ENCODE measurements at regions not wholly inside any gene's neighbourhood (a gene's known extent, or its start where the extent isn't known, plus 50 kb on each side); places are given as distances from the start of the nearest gene placed in this dataset.

- Histone ChIP-seq H3K27ac (ENCODE audit: low read depth, low read length) (no peak overlapping the region), H3K9me2 (ENCODE audit: insufficient read depth) (no peaks in the 10 kb centered on the region), H3K4me1 (ENCODE audit: control insufficient read depth in 1 of 2, insufficient read depth in 2 of 2, low read length in 2 of 2) (peaks cover 8 to 13% of the 10 kb centered on the region in 2 experiments; a peak in 3 of 4 replicates), H3K9ac (ENCODE audit: low read length) (no peak overlapping the region), H2AFZ (ENCODE audit: low read depth, low read length, poor library complexity, severe bottlenecking) (no peak overlapping the region), H3K27me3 (ENCODE audit: insufficient read depth, low read length) (peaks cover 19% of the 10 kb centered on the region; the same call in 1 of the 2 replicates), H4K20me1 (ENCODE audit: insufficient read depth) (no peaks in the 10 kb centered on the region), H3K4me2 (ENCODE audit: low read length) (no peak overlapping the region), H3K79me2 (ENCODE audit: insufficient read depth, low read length) (no peaks in the 10 kb centered on the region), H3K4me3 (replicated peaks in 1 of 2; ENCODE audit: low read depth in 1 of 2, low read length in 2 of 2) (no peak overlapping the region), H3K9me3 (ENCODE audit: control insufficient read depth in 1 of 2, insufficient read depth in 1 of 2, low read depth in 1 of 2, low read length in 2 of 2) (no peaks in the 10 kb centered on the region), H3K36me3 (ENCODE audit: control insufficient read depth in 1 of 2, insufficient read depth in 2 of 2, low read length in 2 of 2) (no peaks in the 10 kb centered on the region)
- ChIA-PET CTCF (no interaction called here), POLR2A (no interaction called here), RAD21 (ENCODE audit: low non-redundant PET in 1 of 2, low total read pairs in 2 of 2, uncharacterized antibody in 2 of 2, unreplicated experiment in 2 of 2) (no interaction called here)
- BruUV-seq (replicated peaks): no TSS peak
- ATAC-seq (no peak), DNase-seq (ENCODE audit: low read depth, low spot score) (no peak)
- intact Hi-C loops (cut with micrococcal nuclease): no loop called here
- no peak for TF ChIP-seq POLR2AphosphoS5 (IDR thresholded peaks at IDR 0.05; ENCODE audit: low read depth, low read length)
- TF ChIP-seq CEBPB (IDR thresholded peaks at IDR 0.05; ENCODE audit: low read depth): no peak
- no peak for TF ChIP-seq SRF (IDR thresholded peaks at IDR 0.05; ENCODE audit: low read depth)
- TF ChIP-seq RAD21 (IDR thresholded peaks at IDR 0.05; ENCODE audit: low read depth): no peak
- no peak for TF ChIP-seq CTCF (IDR thresholded peaks at IDR 0.05 in 2 of 3, conservative IDR thresholded peaks at IDR 0.05 in 1 of 3; ENCODE audit: borderline replicate concordance in 1 of 3, insufficient read depth in 1 of 3, low read depth in 2 of 3, low read length in 2 of 3)
- no peak for TF ChIP-seq ZFX (IDR thresholded peaks at IDR 0.05)
- no peak for TF ChIP-seq EGR1 (IDR thresholded peaks at IDR 0.05; ENCODE audit: low read depth)
- no peak for TF ChIP-seq ZNF274 (IDR thresholded peaks at IDR 0.05; ENCODE audit: low read depth, low read length)
- no peak for TF ChIP-seq YY1 (IDR thresholded peaks at IDR 0.05; ENCODE audit: extremely low read depth, insufficient replicate concordance, low read depth, low read length)
- no peak for TF ChIP-seq MAX (IDR thresholded peaks at IDR 0.05)
- TF ChIP-seq SP1 (IDR thresholded peaks at IDR 0.05; ENCODE audit: low read depth): no peak
- TF ChIP-seq, protein P1, sequence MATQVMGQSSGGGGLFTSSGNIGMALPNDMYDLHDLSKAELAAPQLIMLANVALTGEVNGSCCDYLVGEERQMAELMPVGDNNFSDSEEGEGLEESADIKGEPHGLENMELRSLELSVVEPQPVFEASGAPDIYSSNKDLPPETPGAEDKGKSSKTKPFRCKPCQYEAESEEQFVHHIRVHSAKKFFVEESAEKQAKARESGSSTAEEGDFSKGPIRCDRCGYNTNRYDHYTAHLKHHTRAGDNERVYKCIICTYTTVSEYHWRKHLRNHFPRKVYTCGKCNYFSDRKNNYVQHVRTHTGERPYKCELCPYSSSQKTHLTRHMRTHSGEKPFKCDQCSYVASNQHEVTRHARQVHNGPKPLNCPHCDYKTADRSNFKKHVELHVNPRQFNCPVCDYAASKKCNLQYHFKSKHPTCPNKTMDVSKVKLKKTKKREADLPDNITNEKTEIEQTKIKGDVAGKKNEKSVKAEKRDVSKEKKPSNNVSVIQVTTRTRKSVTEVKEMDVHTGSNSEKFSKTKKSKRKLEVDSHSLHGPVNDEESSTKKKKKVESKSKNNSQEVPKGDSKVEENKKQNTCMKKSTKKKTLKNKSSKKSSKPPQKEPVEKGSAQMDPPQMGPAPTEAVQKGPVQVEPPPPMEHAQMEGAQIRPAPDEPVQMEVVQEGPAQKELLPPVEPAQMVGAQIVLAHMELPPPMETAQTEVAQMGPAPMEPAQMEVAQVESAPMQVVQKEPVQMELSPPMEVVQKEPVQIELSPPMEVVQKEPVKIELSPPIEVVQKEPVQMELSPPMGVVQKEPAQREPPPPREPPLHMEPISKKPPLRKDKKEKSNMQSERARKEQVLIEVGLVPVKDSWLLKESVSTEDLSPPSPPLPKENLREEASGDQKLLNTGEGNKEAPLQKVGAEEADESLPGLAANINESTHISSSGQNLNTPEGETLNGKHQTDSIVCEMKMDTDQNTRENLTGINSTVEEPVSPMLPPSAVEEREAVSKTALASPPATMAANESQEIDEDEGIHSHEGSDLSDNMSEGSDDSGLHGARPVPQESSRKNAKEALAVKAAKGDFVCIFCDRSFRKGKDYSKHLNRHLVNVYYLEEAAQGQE (IDR thresholded peaks at IDR 0.05; ENCODE audit: low read depth): no peak
Measured at GRCh38 chr22:49080631-49081030, 747.0 kb downstream of the BRD1 start.
